ENCODE measurements at regions not wholly inside any gene's neighbourhood (a gene's known extent, or its start where the extent isn't known, plus 50 kb on each side); places are given as distances from the start of the nearest gene placed in this dataset.

- H3K27ac Mint-ChIP-seq = no peak overlapping the region
- no peak overlapping the region for H3K4me3 Mint-ChIP-seq
- ChIA-PET CTCF (interaction anchor here (1.3 kb wide), 1 partner anchor 586 kb away, joined by 3 read pairs; no protein-coding TSS in a partner anchor), POLR2A (no interaction called here)
- ATAC-seq = no peak
- TF ChIP-seq KAT7 (CRISPR knock-in tag; IDR thresholded peaks at IDR 0.05; ENCODE audit: borderline replicate concordance) (no peak), ETV6 (CRISPR knock-in tag; IDR thresholded peaks at IDR 0.05) (no peak), HMGXB4 (CRISPR knock-in tag; IDR thresholded peaks at IDR 0.05) (no peak), ZNF121 (CRISPR knock-in tag; IDR thresholded peaks at IDR 0.05) (no peak), ZNF416 (CRISPR knock-in tag; IDR thresholded peaks at IDR 0.05) (no peak), ZNF281 (CRISPR knock-in tag; IDR thresholded peaks at IDR 0.05) (no peak), SMAD3 (CRISPR knock-in tag; IDR thresholded peaks at IDR 0.05; ENCODE audit: borderline replicate concordance) (no peak), ARID4B (CRISPR knock-in tag; IDR thresholded peaks at IDR 0.05; ENCODE audit: borderline replicate concordance) (no peak), ZBTB21 (CRISPR knock-in tag; IDR thresholded peaks at IDR 0.05; ENCODE audit: borderline replicate concordance) (no peak), NR2C2 (CRISPR knock-in tag; IDR thresholded peaks at IDR 0.05) (no peak), IRF1 (CRISPR knock-in tag; IDR thresholded peaks at IDR 0.05) (no peak), USF2 (CRISPR knock-in tag; IDR thresholded peaks at IDR 0.05) (no peak), NFATC4 (CRISPR knock-in tag; IDR thresholded peaks at IDR 0.05) (no peak), HMGA2 (CRISPR knock-in tag; IDR thresholded peaks at IDR 0.05) (no peak), PREB (CRISPR knock-in tag; IDR thresholded peaks at IDR 0.05; ENCODE audit: borderline replicate concordance) (no peak), ZNF138 (CRISPR knock-in tag; conservative IDR thresholded peaks at IDR 0.05) (no peak), FOXP1 (CRISPR knock-in tag; IDR thresholded peaks at IDR 0.05; ENCODE audit: borderline replicate concordance) (no peak)
- TF ChIP-seq, protein P1, sequence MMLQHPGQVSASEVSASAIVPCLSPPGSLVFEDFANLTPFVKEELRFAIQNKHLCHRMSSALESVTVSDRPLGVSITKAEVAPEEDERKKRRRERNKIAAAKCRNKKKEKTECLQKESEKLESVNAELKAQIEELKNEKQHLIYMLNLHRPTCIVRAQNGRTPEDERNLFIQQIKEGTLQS (CRISPR knock-in tag; conservative IDR thresholded peaks at IDR 0.05) = no peak
- TF ChIP-seq, protein P2, sequence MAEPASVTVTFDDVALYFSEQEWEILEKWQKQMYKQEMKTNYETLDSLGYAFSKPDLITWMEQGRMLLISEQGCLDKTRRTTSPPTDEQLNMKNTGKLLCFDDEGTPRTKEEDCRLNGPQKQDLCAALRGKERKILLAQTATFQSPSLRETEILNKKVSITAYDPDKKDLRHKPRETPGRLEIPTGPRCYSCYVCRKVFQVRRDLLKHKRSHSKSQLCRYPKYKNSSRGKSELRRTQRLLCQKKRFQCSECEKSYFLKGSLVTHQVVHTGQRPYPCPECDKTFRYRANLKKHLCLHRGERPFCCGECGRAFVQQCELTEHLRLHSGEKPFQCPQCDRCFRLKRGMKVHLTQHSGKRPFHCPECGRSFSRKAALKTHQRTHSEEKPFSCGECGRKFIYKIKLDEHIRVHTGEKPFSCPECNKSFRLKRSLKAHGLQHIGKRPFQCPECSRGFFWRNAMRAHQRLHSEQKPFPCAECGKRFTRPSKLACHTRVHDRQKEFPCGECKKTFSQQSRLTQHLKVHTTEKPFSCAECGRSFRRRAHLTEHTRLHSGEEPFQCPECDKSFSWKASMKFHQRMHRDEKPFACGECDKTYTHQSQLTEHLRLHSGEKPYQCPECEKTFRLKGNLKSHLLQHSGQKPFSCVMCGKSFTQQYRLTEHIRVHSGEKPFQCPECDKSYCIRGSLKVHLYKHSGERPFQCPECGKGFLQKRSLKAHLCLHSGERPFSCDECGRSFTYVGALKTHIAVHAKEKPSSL (CRISPR knock-in tag; conservative IDR thresholded peaks at IDR 0.05) = no peak
- H3K27me3 Mint-ChIP-seq (ENCODE audit: low read depth) = no peaks in the 10 kb centered on the region; the same call in 1 of the 2 replicates
- DNase-seq (ENCODE audit: low spot score) = no peak
- H3K9me3 Mint-ChIP-seq = peaks cover 6% of the 10 kb centered on the region; the same call in 1 of the 2 replicates
- no peaks in the 10 kb centered on the region for H3K4me1 Mint-ChIP-seq
- H3K36me3 Mint-ChIP-seq = no peaks in the 10 kb centered on the region
These were observed 119.7 kb upstream of the SLC25A13 start for GRCh38 chr7:96441436-96442084.
